ENCODE measurements at regions not wholly inside any gene's neighbourhood (a gene's known extent, or its start where the extent isn't known, plus 50 kb on each side); places are given as distances from the start of the nearest gene placed in this dataset.

- H3K27me3 ChIP-seq (ENCODE audit: control insufficient read depth, insufficient read depth, low read length): no peaks in the 10 kb centered on the region
- no peak overlapping the region for H3K4me3 ChIP-seq (ENCODE audit: low read length in 3 of 3)
- no peak for TF ChIP-seq CTCF (IDR thresholded peaks at IDR 0.05; ENCODE audit: borderline replicate concordance, extremely low read depth, insufficient read depth)
- H3K36me3 ChIP-seq (ENCODE audit: control insufficient read depth in 2 of 3, insufficient read depth in 3 of 3, low read length in 3 of 3): no peaks in the 10 kb centered on the region
- H3K4me1 ChIP-seq (ENCODE audit: control insufficient read depth in 2 of 3, insufficient read depth in 2 of 3, low read depth in 1 of 3, low read length in 3 of 3): no peaks in the 10 kb centered on the region
- no peak for DNase-seq
- no peak overlapping the region for H3K27ac ChIP-seq (ENCODE audit: low read depth in 2 of 2, low read length in 2 of 2)
- no peak for FAIRE-seq
- H3K9ac ChIP-seq (ENCODE audit: low read length in 3 of 3): no peak overlapping the region
- intact Hi-C loops (cut with DNase I): no loop called here
- H3K9me3 ChIP-seq (ENCODE audit: control insufficient read depth in 2 of 3, insufficient read depth in 1 of 3, low read length in 3 of 3): no peaks in the 10 kb centered on the region
Observed at GRCh38 chr3:139197251-139197650, 146.6 kb upstream of the MRPS22 start.

GRCh38 chr3:139198186-139198585 lies 145.6 kb upstream of the MRPS22 start:
- FAIRE-seq (no peak), DNase-seq (no peak)
- Histone ChIP-seq H3K36me3 (ENCODE audit: control insufficient read depth in 2 of 3, insufficient read depth in 3 of 3, low read length in 3 of 3) (no peaks in the 10 kb centered on the region), H3K9ac (ENCODE audit: low read length in 3 of 3) (no peak overlapping the region), H3K9me3 (ENCODE audit: control insufficient read depth in 2 of 3, insufficient read depth in 1 of 3, low read length in 3 of 3) (no peaks in the 10 kb centered on the region), H3K27me3 (ENCODE audit: control insufficient read depth, insufficient read depth, low read length) (no peaks in the 10 kb centered on the region), H3K4me3 (ENCODE audit: low read length in 3 of 3) (no peak overlapping the region), H3K27ac (ENCODE audit: low read depth in 2 of 2, low read length in 2 of 2) (no peak overlapping the region), H3K4me1 (ENCODE audit: control insufficient read depth in 2 of 3, insufficient read depth in 2 of 3, low read depth in 1 of 3, low read length in 3 of 3) (no peaks in the 10 kb centered on the region)
- no peak for TF ChIP-seq CTCF (IDR thresholded peaks at IDR 0.05; ENCODE audit: borderline replicate concordance, extremely low read depth, insufficient read depth)
- intact Hi-C loops (cut with DNase I): no loop called here

GRCh38 chr3:139198929-139199328 lies 144.9 kb upstream of the MRPS22 start:
- no peak for FAIRE-seq
- Histone ChIP-seq H3K9me3 (ENCODE audit: control insufficient read depth in 2 of 3, insufficient read depth in 1 of 3, low read length in 3 of 3) (no peaks in the 10 kb centered on the region), H3K36me3 (ENCODE audit: control insufficient read depth in 2 of 3, insufficient read depth in 3 of 3, low read length in 3 of 3) (no peaks in the 10 kb centered on the region), H3K27ac (ENCODE audit: low read depth in 2 of 2, low read length in 2 of 2) (no peak overlapping the region), H3K9ac (ENCODE audit: low read length in 3 of 3) (no peak overlapping the region), H3K27me3 (ENCODE audit: control insufficient read depth, insufficient read depth, low read length) (no peaks in the 10 kb centered on the region), H3K4me1 (ENCODE audit: control insufficient read depth in 2 of 3, insufficient read depth in 2 of 3, low read depth in 1 of 3, low read length in 3 of 3) (no peaks in the 10 kb centered on the region), H3K4me3 (ENCODE audit: low read length in 3 of 3) (no peak overlapping the region)
- intact Hi-C loops (cut with DNase I): no loop called here
- TF ChIP-seq CTCF (IDR thresholded peaks at IDR 0.05; ENCODE audit: borderline replicate concordance, extremely low read depth, insufficient read depth): no peak
- no peak for DNase-seq

GRCh38 chr3:139199421-139200010 lies 144.3 kb upstream of the MRPS22 start:
- Histone ChIP-seq H3K27ac (ENCODE audit: low read depth in 2 of 2, low read length in 2 of 2) (no peak overlapping the region), H3K4me1 (ENCODE audit: control insufficient read depth in 2 of 3, insufficient read depth in 2 of 3, low read depth in 1 of 3, low read length in 3 of 3) (no peaks in the 10 kb centered on the region), H3K9me3 (ENCODE audit: control insufficient read depth in 2 of 3, insufficient read depth in 1 of 3, low read length in 3 of 3) (no peaks in the 10 kb centered on the region), H3K27me3 (ENCODE audit: control insufficient read depth, insufficient read depth, low read length) (no peaks in the 10 kb centered on the region), H3K4me3 (ENCODE audit: low read length in 3 of 3) (no peak overlapping the region), H3K36me3 (ENCODE audit: control insufficient read depth in 2 of 3, insufficient read depth in 3 of 3, low read length in 3 of 3) (no peaks in the 10 kb centered on the region), H3K9ac (ENCODE audit: low read length in 3 of 3) (no peak overlapping the region)
- DNase-seq (peak in 1 of 5 donors; percentile 1), FAIRE-seq (no peak)
- intact Hi-C loops (cut with DNase I): no loop called here
- TF ChIP-seq CTCF (IDR thresholded peaks at IDR 0.05; ENCODE audit: borderline replicate concordance, extremely low read depth, insufficient read depth): no peak

All from kidney (tissue), 13 donors.